ENCODE measurements at regions not wholly inside any gene's neighbourhood (a gene's known extent, or its start where the extent isn't known, plus 50 kb on each side); places are given as distances from the start of the nearest gene placed in this dataset.

DNA sequence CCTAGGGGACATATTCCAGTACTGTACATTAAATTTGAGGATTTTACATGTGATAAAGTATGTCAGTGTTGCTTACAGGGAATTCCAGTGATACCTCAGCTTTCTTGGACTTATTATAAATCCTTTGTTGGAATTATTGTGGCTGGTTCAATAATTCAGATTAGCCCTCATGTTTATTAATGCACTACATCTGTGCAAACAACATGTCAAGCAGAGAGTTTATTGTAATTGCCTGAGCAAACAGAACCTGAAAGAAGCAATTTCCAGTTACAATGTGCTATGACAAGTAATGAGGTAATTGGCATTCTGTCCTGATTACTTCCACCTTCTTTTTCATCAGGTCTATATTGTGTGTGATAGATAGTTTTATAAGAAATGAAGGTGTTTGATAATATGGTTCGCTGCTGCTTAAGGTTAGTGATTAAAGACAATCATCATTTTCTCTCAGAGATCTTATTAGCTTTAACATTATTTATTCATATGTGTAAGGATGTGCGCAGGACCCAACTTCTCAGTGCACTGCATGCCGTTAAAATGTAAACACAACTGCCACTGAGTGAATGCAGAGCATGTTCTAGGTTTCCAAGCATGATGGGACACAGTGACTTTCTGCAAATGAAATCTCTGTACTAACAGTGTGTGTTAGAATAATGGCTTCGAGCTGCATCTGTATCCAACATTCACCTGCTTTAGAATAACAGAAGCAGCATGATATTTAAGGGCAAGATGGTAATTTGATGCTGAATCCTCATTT, 973.7 kb upstream of the POU3F3 start:
- TF ChIP-seq, protein P1, sequence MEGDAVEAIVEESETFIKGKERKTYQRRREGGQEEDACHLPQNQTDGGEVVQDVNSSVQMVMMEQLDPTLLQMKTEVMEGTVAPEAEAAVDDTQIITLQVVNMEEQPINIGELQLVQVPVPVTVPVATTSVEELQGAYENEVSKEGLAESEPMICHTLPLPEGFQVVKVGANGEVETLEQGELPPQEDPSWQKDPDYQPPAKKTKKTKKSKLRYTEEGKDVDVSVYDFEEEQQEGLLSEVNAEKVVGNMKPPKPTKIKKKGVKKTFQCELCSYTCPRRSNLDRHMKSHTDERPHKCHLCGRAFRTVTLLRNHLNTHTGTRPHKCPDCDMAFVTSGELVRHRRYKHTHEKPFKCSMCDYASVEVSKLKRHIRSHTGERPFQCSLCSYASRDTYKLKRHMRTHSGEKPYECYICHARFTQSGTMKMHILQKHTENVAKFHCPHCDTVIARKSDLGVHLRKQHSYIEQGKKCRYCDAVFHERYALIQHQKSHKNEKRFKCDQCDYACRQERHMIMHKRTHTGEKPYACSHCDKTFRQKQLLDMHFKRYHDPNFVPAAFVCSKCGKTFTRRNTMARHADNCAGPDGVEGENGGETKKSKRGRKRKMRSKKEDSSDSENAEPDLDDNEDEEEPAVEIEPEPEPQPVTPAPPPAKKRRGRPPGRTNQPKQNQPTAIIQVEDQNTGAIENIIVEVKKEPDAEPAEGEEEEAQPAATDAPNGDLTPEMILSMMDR (conservative IDR thresholded peaks at IDR 0.05; ENCODE audit: control insufficient read depth, insufficient read depth, low read depth, low read length), result no peak

GRCh38 chr2:103887625-103888024, 966.3 kb upstream of the POU3F3 start:
- H3K4me3 ChIP-seq (ENCODE audit: control insufficient read depth, low read depth, low read length), result no peak overlapping the region
- TF ChIP-seq, protein P1 (conservative IDR thresholded peaks at IDR 0.05; ENCODE audit: control insufficient read depth, insufficient read depth, low read depth, low read length), result no peak
- no peak for DNase-seq (ENCODE audit: low read depth)

More for the DNA sequence above, 973.7 kb upstream of the POU3F3 start:
- no peak for DNase-seq (ENCODE audit: low read depth)
- no peak overlapping the region for H3K4me3 ChIP-seq (ENCODE audit: control insufficient read depth, low read depth, low read length)

- TF ChIP-seq, protein P1 (conservative IDR thresholded peaks at IDR 0.05; ENCODE audit: control insufficient read depth, insufficient read depth, low read depth, low read length), result no peak
- no peak overlapping the region for H3K4me3 ChIP-seq (ENCODE audit: control insufficient read depth, low read depth, low read length)
- no peak for DNase-seq (ENCODE audit: low read depth)
These were observed 957.7 kb upstream of the POU3F3 start for GRCh38 chr2:103896182-103896581.

- no peak overlapping the region for H3K4me3 ChIP-seq (ENCODE audit: control insufficient read depth, low read depth, low read length)
- TF ChIP-seq, protein P1 (conservative IDR thresholded peaks at IDR 0.05; ENCODE audit: control insufficient read depth, insufficient read depth, low read depth, low read length), result no peak
- no peak for DNase-seq (ENCODE audit: low read depth)
These were observed 955.4 kb upstream of the POU3F3 start for GRCh38 chr2:103898561-103898960.

DNA sequence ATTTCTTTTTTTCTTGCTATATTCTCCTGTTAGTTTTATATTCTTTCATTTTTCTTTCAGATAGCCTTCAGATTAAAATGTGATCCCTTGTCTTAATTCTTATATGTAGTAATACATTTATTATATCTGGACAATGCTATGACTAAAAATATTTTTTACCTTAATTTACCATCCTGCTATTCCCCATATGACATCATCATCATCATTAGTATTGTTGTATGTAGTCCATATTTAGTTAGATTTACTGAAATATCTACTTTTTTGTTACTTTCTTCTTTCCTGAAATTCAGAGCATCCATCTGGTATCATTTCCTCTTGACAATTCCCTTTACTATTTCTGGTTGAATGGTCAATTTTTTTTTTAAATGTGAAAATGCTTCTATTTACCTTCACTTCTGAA, 951.6 kb upstream of the POU3F3 start:
- TF ChIP-seq, protein P1 (conservative IDR thresholded peaks at IDR 0.05; ENCODE audit: control insufficient read depth, insufficient read depth, low read depth, low read length), result no peak
- DNase-seq (ENCODE audit: low read depth), result no peak
- no peak overlapping the region for H3K4me3 ChIP-seq (ENCODE audit: control insufficient read depth, low read depth, low read length)

DNA sequence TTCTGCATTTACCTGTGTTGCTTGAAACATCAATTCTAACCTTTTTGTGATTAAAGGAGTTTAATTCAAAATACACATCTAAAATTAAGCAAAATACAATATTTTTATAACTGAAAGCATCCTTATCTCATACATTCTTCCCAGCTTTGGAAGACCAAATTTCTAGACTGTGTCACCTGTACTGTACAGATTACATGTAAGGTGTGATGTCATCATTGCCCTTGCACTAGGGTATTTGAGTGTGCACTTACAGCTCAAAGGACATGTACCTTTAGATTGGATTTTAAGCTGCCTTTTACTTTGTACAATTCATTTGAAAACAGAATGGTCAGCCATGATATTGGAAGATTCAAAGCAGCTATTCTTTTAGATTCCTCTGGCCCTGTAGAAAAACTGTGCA, 932.8 kb upstream of the POU3F3 start:
- TF ChIP-seq, protein P1 (conservative IDR thresholded peaks at IDR 0.05; ENCODE audit: control insufficient read depth, insufficient read depth, low read depth, low read length), result no peak
- H3K4me3 ChIP-seq (ENCODE audit: control insufficient read depth, low read depth, low read length), result no peak overlapping the region
- no peak for DNase-seq (ENCODE audit: low read depth)
